OCI-LY7 (cell line): ENCODE measurements at regions not wholly inside any gene's neighbourhood (a gene's known extent, or its start where the extent isn't known, plus 50 kb on each side); places are given as distances from the start of the nearest gene placed in this dataset.

Source experiments
- BruUV-seq: library from RNA; stranded (reverse); fragments of 400-500 nt; replicated peaks from 2 replicates; lab custom pipeline; 2021; lab: Mats Ljungman, UMichigan
- CTCF ChIA-PET: fragments of 300-600 bp; sonication (Branson Sonifier 250); formaldehyde crosslinking; loops from one replicate; lab custom pipeline; 2022; ENCODE audit warnings: antibody characterized with exemption; ENCODE audit not compliant: unreplicated experiment; lab: Charles Lee
- POLR2A ChIA-PET: fragments of 300-600 bp; sonication (Branson Sonifier 250); formaldehyde crosslinking; loops from one replicate; lab custom pipeline; 2022; ENCODE audit warnings: antibody characterized with exemption; lab: Charles Lee
- DNase-seq: peaks from one replicate; pipeline ENCODE4 v3.0.0-alpha.2; 2015; ENCODE audit warnings: low spot score
- H2AFZ ChIP-seq: fragments of 200-600 bp; sonication (generic), shearing (Covaris generic); 2 replicates; pipeline ENCODE4 v1.6.1; 2014; ENCODE audit warnings: mild to moderate bottlenecking, antibody characterized with exemption, low read length, moderate library complexity
- H3K27ac ChIP-seq: fragments of 200-600 bp; sonication (generic); 2 replicates; pipeline ENCODE4 v1.5.1; 2014; ENCODE audit warnings: mixed run types, low read depth, mild to moderate bottlenecking, moderate library complexity, low read length, inconsistent platforms; ENCODE audit not compliant: poor library complexity, severe bottlenecking
- H3K36me3 ChIP-seq: fragments of 200-600 bp; sonication (generic); 2 replicates; pipeline ENCODE4 v1.6.1; 2014; ENCODE audit warnings: mild to moderate bottlenecking, antibody characterized with exemption, low read length, moderate library complexity, mixed read lengths; ENCODE audit not compliant: insufficient read depth
- H3K4me1 ChIP-seq: fragments of 200-600 bp; sonication (generic); 2 replicates; pipeline ENCODE4 v1.5.1; 2014; ENCODE audit warnings: mild to moderate bottlenecking, low read length; ENCODE audit not compliant: insufficient read depth, poor library complexity, severe bottlenecking
- H3K4me2 ChIP-seq: fragments of 200-600 bp; sonication (generic); 2 replicates; pipeline ENCODE4 v1.6.1; 2014; ENCODE audit warnings: mild to moderate bottlenecking, low read length
- H3K4me3 ChIP-seq: fragments of 200-600 bp; sonication (generic); 2 replicates; pipeline ENCODE4 v1.5.1; 2014; ENCODE audit warnings: mild to moderate bottlenecking, low read depth, low read length; ENCODE audit not compliant: poor library complexity, severe bottlenecking
- H3K79me2 ChIP-seq: fragments of 200-600 bp; sonication (generic); 2 replicates; pipeline ENCODE4 v1.6.1; 2016; ENCODE audit warnings: low read depth, mild to moderate bottlenecking, low read length, moderate library complexity, mixed read lengths; ENCODE audit not compliant: insufficient read depth
- H3K9me2 ChIP-seq: fragments of 200-600 bp; sonication (generic); 2 replicates; pipeline ENCODE4 v1.6.1; 2016; ENCODE audit warnings: mild to moderate bottlenecking, low read length, mixed read lengths; ENCODE audit not compliant: insufficient read depth
- H3K9me3 ChIP-seq: fragments of 200-600 bp; sonication (generic); 2 replicates; pipeline ENCODE4 v1.6.1; 2014; ENCODE audit warnings: mild to moderate bottlenecking, mixed run types, low read length, mixed read lengths
- H4K20me1 ChIP-seq: fragments of 200-600 bp; sonication (generic); 2 replicates; pipeline ENCODE4 v1.6.1; 2014; ENCODE audit warnings: mild to moderate bottlenecking, antibody characterized with exemption, low read length, moderate library complexity, mixed read lengths; ENCODE audit not compliant: insufficient read depth
- EZH2phosphoT487 ChIP-seq: fragments of 200-600 bp; sonication (generic); IDR thresholded peaks from 2 replicates; pipeline ENCODE4 v1.6.1; 2018; ENCODE audit warnings: low read depth, borderline replicate concordance, mild to moderate bottlenecking, mixed run types, antibody characterized with exemption, low read length, moderate library complexity, mixed read lengths
- intact Hi-C: fragments of 100-400 bp; cut with micrococcal nuclease; formaldehyde crosslinking; loops from one replicate; pipeline ENCODE4 v1.10.0; 2022; ENCODE audit not compliant: unreplicated experiment
- TF ChIP-seq, protein P1 (sequence below): fragments of 200-600 bp; sonication (generic); conservative IDR thresholded peaks from 2 replicates; pipeline ENCODE4 v1.5.1; 2014; ENCODE audit warnings: mild to moderate bottlenecking, antibody characterized with exemption, low read length, moderate library complexity, mixed read lengths

DNA sequence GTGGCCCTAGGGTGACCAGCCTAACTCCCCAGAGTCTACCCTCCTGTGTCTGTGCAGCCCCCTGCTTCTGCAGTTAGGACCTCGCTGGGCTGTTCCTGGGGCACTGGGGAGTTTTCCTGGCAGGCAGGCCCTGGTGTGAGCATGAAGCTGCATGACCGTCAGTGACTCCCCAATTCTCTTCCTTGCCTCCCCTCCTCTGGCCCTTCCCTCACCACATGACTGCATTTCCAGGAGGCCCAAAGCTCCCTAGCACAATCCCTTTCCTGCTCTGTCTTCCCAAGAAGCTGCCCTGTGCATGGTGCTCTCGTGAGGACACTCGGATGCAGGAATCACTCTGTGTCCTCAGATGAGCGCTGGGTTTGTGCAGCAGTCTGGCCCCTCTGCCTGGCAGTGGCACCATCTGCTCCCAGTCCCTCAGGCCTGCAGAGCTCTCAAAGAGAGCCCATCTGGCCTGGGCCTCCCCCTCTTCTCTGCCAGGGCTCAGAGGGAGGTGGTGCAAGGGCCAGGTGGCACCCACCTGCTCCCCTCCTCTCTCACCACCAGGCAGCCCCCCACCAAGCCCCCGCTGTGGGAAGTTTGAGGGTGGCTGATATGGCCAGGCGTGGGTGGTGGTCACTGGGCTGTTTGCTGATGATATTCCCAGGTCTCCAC lies 125.6 kb upstream of the HS6ST1 start:
- POLR2A ChIA-PET, result no interaction called here
- Histone ChIP-seq H3K27ac (no peak overlapping the region), H3K9me3 (no peaks in the 10 kb centered on the region), H3K9me2 (no peaks in the 10 kb centered on the region), H3K36me3 (no peaks in the 10 kb centered on the region), H3K4me1 (no peaks in the 10 kb centered on the region), H2AFZ (no peak overlapping the region), H4K20me1 (no peaks in the 10 kb centered on the region), H3K4me2 (no peak overlapping the region), H3K4me3 (no peak overlapping the region), H3K79me2 (no peaks in the 10 kb centered on the region)
- BruUV-seq, result no TSS peak
- no peak for DNase-seq
- intact Hi-C loops, result no loop called here
- CTCF ChIA-PET, result no interaction called here
- no peak for TF ChIP-seq EZH2phosphoT487
- TF ChIP-seq, protein P1, sequence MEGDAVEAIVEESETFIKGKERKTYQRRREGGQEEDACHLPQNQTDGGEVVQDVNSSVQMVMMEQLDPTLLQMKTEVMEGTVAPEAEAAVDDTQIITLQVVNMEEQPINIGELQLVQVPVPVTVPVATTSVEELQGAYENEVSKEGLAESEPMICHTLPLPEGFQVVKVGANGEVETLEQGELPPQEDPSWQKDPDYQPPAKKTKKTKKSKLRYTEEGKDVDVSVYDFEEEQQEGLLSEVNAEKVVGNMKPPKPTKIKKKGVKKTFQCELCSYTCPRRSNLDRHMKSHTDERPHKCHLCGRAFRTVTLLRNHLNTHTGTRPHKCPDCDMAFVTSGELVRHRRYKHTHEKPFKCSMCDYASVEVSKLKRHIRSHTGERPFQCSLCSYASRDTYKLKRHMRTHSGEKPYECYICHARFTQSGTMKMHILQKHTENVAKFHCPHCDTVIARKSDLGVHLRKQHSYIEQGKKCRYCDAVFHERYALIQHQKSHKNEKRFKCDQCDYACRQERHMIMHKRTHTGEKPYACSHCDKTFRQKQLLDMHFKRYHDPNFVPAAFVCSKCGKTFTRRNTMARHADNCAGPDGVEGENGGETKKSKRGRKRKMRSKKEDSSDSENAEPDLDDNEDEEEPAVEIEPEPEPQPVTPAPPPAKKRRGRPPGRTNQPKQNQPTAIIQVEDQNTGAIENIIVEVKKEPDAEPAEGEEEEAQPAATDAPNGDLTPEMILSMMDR, result no peak

DNA sequence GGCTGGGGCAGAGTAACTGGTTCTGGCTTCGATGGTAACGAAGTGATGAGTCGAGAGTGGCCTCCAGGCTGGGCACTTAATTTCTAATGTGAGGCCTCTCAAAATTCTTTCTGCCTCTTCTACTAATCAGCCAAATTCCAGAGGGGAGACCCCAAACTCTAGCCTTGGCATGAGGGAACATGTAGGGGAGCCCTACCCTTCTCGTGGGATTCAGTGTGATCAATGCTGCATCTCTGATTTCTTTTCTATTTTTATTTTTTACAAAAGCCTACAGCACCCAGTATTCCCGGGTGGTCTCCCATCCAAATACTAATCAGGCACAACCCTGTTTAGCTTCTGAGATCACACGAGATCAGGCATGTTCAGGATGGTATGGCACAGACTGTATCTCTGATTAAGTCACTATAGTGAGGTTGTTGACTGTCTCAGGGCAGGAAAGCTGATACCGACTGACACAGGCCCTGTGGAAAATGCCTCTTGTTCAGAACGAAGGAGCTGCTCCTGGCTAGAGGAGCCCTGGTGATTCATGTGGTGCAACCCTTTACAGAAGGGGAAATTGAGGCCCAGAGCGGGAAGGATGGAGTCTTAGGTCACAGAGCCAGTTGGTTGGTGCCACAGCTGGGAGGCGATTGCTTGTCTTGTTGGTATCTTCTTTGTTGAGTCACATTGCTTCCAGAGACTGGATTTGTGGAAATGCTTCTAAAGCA lies 126.3 kb upstream of the HS6ST1 start:
- Histone ChIP-seq H3K9me3 (no peaks in the 10 kb centered on the region), H3K36me3 (no peaks in the 10 kb centered on the region), H3K4me2 (no peak overlapping the region), H3K79me2 (no peaks in the 10 kb centered on the region), H3K27ac (no peak overlapping the region), H3K4me1 (no peaks in the 10 kb centered on the region), H3K4me3 (no peak overlapping the region), H4K20me1 (no peaks in the 10 kb centered on the region), H2AFZ (no peak overlapping the region), H3K9me2 (no peaks in the 10 kb centered on the region)
- BruUV-seq, result no TSS peak
- no peak for DNase-seq
- intact Hi-C loops, result no loop called here
- ChIA-PET POLR2A (no interaction called here), CTCF (no interaction called here)
- no peak for TF ChIP-seq EZH2phosphoT487
- TF ChIP-seq, protein P1, result no peak

DNA sequence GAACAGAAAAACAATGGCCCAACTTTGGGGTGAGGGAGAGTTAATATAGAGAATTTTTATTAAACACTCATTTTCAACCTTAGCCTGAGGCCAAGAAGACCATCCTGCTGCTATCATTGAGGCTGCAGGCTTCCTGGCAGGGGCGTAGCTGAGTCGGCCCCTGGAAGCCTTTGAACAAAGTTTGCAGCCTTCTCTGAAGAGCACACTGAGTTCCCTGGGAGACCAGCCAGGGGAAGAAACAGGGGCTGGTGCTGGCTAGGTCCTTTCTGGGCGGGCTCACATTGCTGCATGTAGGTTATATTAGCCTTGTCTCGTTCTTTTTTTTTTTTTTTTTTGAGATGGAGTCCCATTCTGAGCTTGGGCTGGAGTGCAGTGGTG lies 126.8 kb upstream of the HS6ST1 start:
- BruUV-seq, result no TSS peak
- intact Hi-C loops, result no loop called here
- Histone ChIP-seq H3K79me2 (no peaks in the 10 kb centered on the region), H3K9me3 (no peaks in the 10 kb centered on the region), H3K36me3 (no peaks in the 10 kb centered on the region), H3K4me3 (no peak overlapping the region), H3K4me1 (no peaks in the 10 kb centered on the region), H4K20me1 (no peaks in the 10 kb centered on the region), H3K27ac (no peak overlapping the region), H2AFZ (no peak overlapping the region), H3K4me2 (no peak overlapping the region), H3K9me2 (no peaks in the 10 kb centered on the region)
- TF ChIP-seq, protein P1, result no peak
- TF ChIP-seq EZH2phosphoT487, result no peak
- CTCF ChIA-PET, result no interaction called here
- POLR2A ChIA-PET, result interaction anchor here (0.6 kb wide), 1 partner anchor 118 kb away, joined by 4 read pairs; no protein-coding TSS in a partner anchor
- DNase-seq, result no peak
